Liver (tissue), 3 donors: ENCODE measurements at regions not wholly inside any gene's neighbourhood (a gene's known extent, or its start where the extent isn't known, plus 50 kb on each side); places are given as distances from the start of the nearest gene placed in this dataset.

Experiments
- GABPA ChIP-seq, 2 donors: IDR thresholded peaks in 1 of 2; conservative IDR thresholded peaks in 1 of 2; 2 replicates each; pipeline ENCODE4 v1.6.1; 2016; ENCODE audit warnings: antibody characterized with exemption in 2 of 2, mild to moderate bottlenecking in 1 of 2, moderate library complexity in 1 of 2
- MAX ChIP-seq: IDR thresholded peaks from 2 replicates; pipeline ENCODE4 v1.6.1; 2016; ENCODE audit warnings: antibody characterized with exemption
- YY1 ChIP-seq: IDR thresholded peaks from 2 replicates; pipeline ENCODE4 v1.6.1; 2016; ENCODE audit warnings: antibody characterized with exemption, mild to moderate bottlenecking
- TF ChIP-seq, protein P1 (sequence below): fragments of 150-350 bp; IDR thresholded peaks from 2 replicates; pipeline ENCODE4 v1.5.1; 2017; ENCODE audit warnings: improper control_type of control experiment, low read depth, low read length; ENCODE audit not compliant: missing input control
- donor health status: healthy.
- donor health status: healthy.

GRCh38 chr3:150220041-150220440 lies 188.1 kb upstream of the TSC22D2 start:
- TF ChIP-seq YY1 (no peak), GABPA (IDR thresholded peaks at IDR 0.05 in 1 of 2, conservative IDR thresholded peaks at IDR 0.05 in 1 of 2) (no peak), MAX (no peak)
- TF ChIP-seq, protein P1, sequence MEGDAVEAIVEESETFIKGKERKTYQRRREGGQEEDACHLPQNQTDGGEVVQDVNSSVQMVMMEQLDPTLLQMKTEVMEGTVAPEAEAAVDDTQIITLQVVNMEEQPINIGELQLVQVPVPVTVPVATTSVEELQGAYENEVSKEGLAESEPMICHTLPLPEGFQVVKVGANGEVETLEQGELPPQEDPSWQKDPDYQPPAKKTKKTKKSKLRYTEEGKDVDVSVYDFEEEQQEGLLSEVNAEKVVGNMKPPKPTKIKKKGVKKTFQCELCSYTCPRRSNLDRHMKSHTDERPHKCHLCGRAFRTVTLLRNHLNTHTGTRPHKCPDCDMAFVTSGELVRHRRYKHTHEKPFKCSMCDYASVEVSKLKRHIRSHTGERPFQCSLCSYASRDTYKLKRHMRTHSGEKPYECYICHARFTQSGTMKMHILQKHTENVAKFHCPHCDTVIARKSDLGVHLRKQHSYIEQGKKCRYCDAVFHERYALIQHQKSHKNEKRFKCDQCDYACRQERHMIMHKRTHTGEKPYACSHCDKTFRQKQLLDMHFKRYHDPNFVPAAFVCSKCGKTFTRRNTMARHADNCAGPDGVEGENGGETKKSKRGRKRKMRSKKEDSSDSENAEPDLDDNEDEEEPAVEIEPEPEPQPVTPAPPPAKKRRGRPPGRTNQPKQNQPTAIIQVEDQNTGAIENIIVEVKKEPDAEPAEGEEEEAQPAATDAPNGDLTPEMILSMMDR = no peak
